ENCODE measurements at regions not wholly inside any gene's neighbourhood (a gene's known extent, or its start where the extent isn't known, plus 50 kb on each side); places are given as distances from the start of the nearest gene placed in this dataset.

- Histone ChIP-seq H3K27me3 (no peaks in the 10 kb centered on the region), H3K27ac (no peak overlapping the region), H3K4me1 (no peaks in the 10 kb centered on the region), H3K36me3 (no peaks in the 10 kb centered on the region), H3K4me3 (no peak overlapping the region), H3K9me3 (no peaks in the 10 kb centered on the region)
- no peak for ATAC-seq
- no peak for TF ChIP-seq CTCF (IDR thresholded peaks at IDR 0.05)
- no peak for TF ChIP-seq POLR2A (IDR thresholded peaks at IDR 0.05)
- no peak for TF ChIP-seq POLR2AphosphoS5 (IDR thresholded peaks at IDR 0.05)
Measured at GRCh38 chr18:29018976-29019375, 842.0 kb upstream of the CDH2 start.

GRCh38 chr18:29012883-29013465, 836.0 kb upstream of the CDH2 start:
- H3K4me3 ChIP-seq = no peak overlapping the region
- 80 to 94% methylated on average over 2 to 4 of the region's 4 CpGs for WGBS, 2 donors (ENCODE audit: low coverage in 1 of 2)
- H3K9me3 ChIP-seq = no peaks in the 10 kb centered on the region
- no peaks in the 10 kb centered on the region for H3K36me3 ChIP-seq
- H3K27me3 ChIP-seq = no peaks in the 10 kb centered on the region
- TF ChIP-seq POLR2A (IDR thresholded peaks at IDR 0.05) (no peak), EP300 (IDR thresholded peaks at IDR 0.05) (no peak), POLR2AphosphoS5 (IDR thresholded peaks at IDR 0.05) (no peak), CTCF (IDR thresholded peaks at IDR 0.05) (no peak)
- no peak overlapping the region for H3K27ac ChIP-seq
- H3K4me1 ChIP-seq = no peaks in the 10 kb centered on the region
- no peak for ATAC-seq

GRCh38 chr18:29012364-29012763, 835.4 kb upstream of the CDH2 start:
- Histone ChIP-seq H3K36me3 (no peaks in the 10 kb centered on the region), H3K4me3 (no peak overlapping the region), H3K27ac (no peak overlapping the region), H3K27me3 (no peaks in the 10 kb centered on the region), H3K4me1 (no peaks in the 10 kb centered on the region), H3K9me3 (no peaks in the 10 kb centered on the region)
- no peak for ATAC-seq
- 85% methylated on average over 1 of the region's 5 CpGs; no CpG with 5 or more reads in 1 of the 2 donors for WGBS, 2 donors (ENCODE audit: low coverage in 1 of 2)
- TF ChIP-seq EP300 (IDR thresholded peaks at IDR 0.05) = no peak
- TF ChIP-seq POLR2AphosphoS5 (IDR thresholded peaks at IDR 0.05) = no peak
- no peak for TF ChIP-seq CTCF (IDR thresholded peaks at IDR 0.05)
- TF ChIP-seq POLR2A (IDR thresholded peaks at IDR 0.05) = no peak

- TF ChIP-seq EP300 (IDR thresholded peaks at IDR 0.05) (no peak), POLR2AphosphoS5 (IDR thresholded peaks at IDR 0.05) (no peak), CTCF (IDR thresholded peaks at IDR 0.05) (no peak), POLR2A (IDR thresholded peaks at IDR 0.05) (no peak)
- WGBS, 2 donors (ENCODE audit: low coverage in 1 of 2) = 77 to 91% methylated on average over 2 of the region's 2 CpGs
Measured at GRCh38 chr18:29009250-29009803, 832.4 kb upstream of the CDH2 start.

GRCh38 chr18:29008809-29009208, 831.9 kb upstream of the CDH2 start:
- no peaks in the 10 kb centered on the region for H3K27me3 ChIP-seq
- H3K4me1 ChIP-seq = no peaks in the 10 kb centered on the region
- no peak overlapping the region for H3K4me3 ChIP-seq
- H3K27ac ChIP-seq = no peak overlapping the region
- WGBS, 2 donors (ENCODE audit: low coverage in 1 of 2) = 100% methylated on average over 1 of the region's 1 CpG
- H3K36me3 ChIP-seq = no peaks in the 10 kb centered on the region
- no peak for ATAC-seq
- TF ChIP-seq CTCF (IDR thresholded peaks at IDR 0.05) = no peak
- TF ChIP-seq POLR2A (IDR thresholded peaks at IDR 0.05) = no peak
- no peak for TF ChIP-seq POLR2AphosphoS5 (IDR thresholded peaks at IDR 0.05)
- no peak for TF ChIP-seq EP300 (IDR thresholded peaks at IDR 0.05)
- no peaks in the 10 kb centered on the region for H3K9me3 ChIP-seq

More at GRCh38 chr18:29009250-29009803, 832.4 kb upstream of the CDH2 start:
- H3K36me3 ChIP-seq = no peaks in the 10 kb centered on the region
- no peak overlapping the region for H3K4me3 ChIP-seq
- no peaks in the 10 kb centered on the region for H3K4me1 ChIP-seq
- H3K27ac ChIP-seq = no peak overlapping the region
- no peaks in the 10 kb centered on the region for H3K27me3 ChIP-seq
- ATAC-seq = no peak
- no peaks in the 10 kb centered on the region for H3K9me3 ChIP-seq
